Fibroblast of lung (primary cell): ENCODE measurements at regions not wholly inside any gene's neighbourhood (a gene's known extent, or its start where the extent isn't known, plus 50 kb on each side); places are given as distances from the start of the nearest gene placed in this dataset.

Experiments used
- DNase-seq, 2 donors: peaks; one replicate each; pipeline versions ENCODE4 v3.0.0 to v3.0.0-alpha.2; 2010; ENCODE audit warnings: low read depth in 2 of 2
- H2AFZ ChIP-seq: 2 replicates; pipeline ENCODE4 v1.5.1; 2012; ENCODE audit warnings: low read length, control low read depth, inconsistent platforms
- H3K27ac ChIP-seq: 2 replicates; pipeline ENCODE4 v1.5.1; 2011; ENCODE audit warnings: low read length, control low read depth; ENCODE audit not compliant: insufficient read depth
- H3K27me3 ChIP-seq: 2 replicates; pipeline ENCODE4 v1.5.1; 2011; ENCODE audit warnings: mild to moderate bottlenecking, low read length; ENCODE audit not compliant: control insufficient read depth, insufficient read depth
- H3K36me3 ChIP-seq: 2 replicates; pipeline ENCODE4 v1.5.1; 2011; ENCODE audit warnings: low read length; ENCODE audit not compliant: control insufficient read depth, insufficient read depth
- H3K4me1 ChIP-seq: 2 replicates; pipeline ENCODE4 v1.5.1; 2011; ENCODE audit warnings: low read length; ENCODE audit not compliant: control insufficient read depth, insufficient read depth; ENCODE audit errors: extremely low read depth
- H3K4me2 ChIP-seq: 2 replicates; pipeline ENCODE4 v1.5.1; 2011; ENCODE audit warnings: low read length, control low read depth; ENCODE audit not compliant: insufficient read depth; ENCODE audit errors: extremely low read depth
- H3K4me3 ChIP-seq, 4 experiments: fragments of 200-600 bp in 1 of 4; sonication (generic) in 1 of 4; replicated peaks in 1 of 4; 2 replicates each; pipeline ENCODE4 v1.5.1; 2011 to 2016; ENCODE audit warnings: low read length in 4 of 4, low read depth in 3 of 4, mild to moderate bottlenecking in 3 of 4, control low read depth in 2 of 4, inconsistent platforms in 1 of 4, mixed read lengths in 1 of 4; ENCODE audit not compliant: insufficient read depth in 1 of 4; ENCODE audit errors: control extremely low read depth in 1 of 4
- H3K79me2 ChIP-seq: 2 replicates; pipeline ENCODE4 v1.5.1; 2012; ENCODE audit warnings: mild to moderate bottlenecking, low read length, inconsistent platforms; ENCODE audit not compliant: control insufficient read depth, insufficient read depth
- H3K9ac ChIP-seq: 2 replicates; pipeline ENCODE4 v1.5.1; 2011; ENCODE audit warnings: mild to moderate bottlenecking, low read length, control low read depth; ENCODE audit not compliant: insufficient read depth
- H3K9me3 ChIP-seq: 2 replicates; pipeline ENCODE4 v1.5.1; 2012; ENCODE audit warnings: low read depth, low read length; ENCODE audit not compliant: control insufficient read depth, insufficient read depth
- H4K20me1 ChIP-seq: 2 replicates; pipeline ENCODE4 v1.5.1; 2011; ENCODE audit warnings: low read length; ENCODE audit not compliant: control insufficient read depth, insufficient read depth; ENCODE audit errors: extremely low read depth
- CTCF ChIP-seq, 2 donors: IDR thresholded peaks in 1 of 2; conservative IDR thresholded peaks in 1 of 2; 1 replicate in 1 of 2; 2 replicates in 1 of 2; pipeline ENCODE4 v1.5.1; 2011 to 2012; ENCODE audit warnings: low read length in 2 of 2, control low read depth in 1 of 2, inconsistent platforms in 1 of 2, low read depth in 1 of 2, mild to moderate bottlenecking in 1 of 2
- EZH2 ChIP-seq: IDR thresholded peaks from 2 replicates; pipeline ENCODE4 v1.5.1; 2012; ENCODE audit warnings: low read length, control low read depth, mild to moderate bottlenecking; ENCODE audit errors: missing control alignments

- Histone ChIP-seq H2AFZ (no peak overlapping the region), H3K9ac (no peak overlapping the region), H3K4me1 (no peaks in the 10 kb centered on the region), H3K4me2 (no peak overlapping the region), H3K4me3 (no peak overlapping the region), H3K79me2 (no peaks in the 10 kb centered on the region), H3K27me3 (no peaks in the 10 kb centered on the region), H4K20me1 (no peaks in the 10 kb centered on the region), H3K27ac (no peak overlapping the region), H3K9me3 (no peaks in the 10 kb centered on the region), H3K36me3 (no peaks in the 10 kb centered on the region)
- TF ChIP-seq CTCF (conservative IDR thresholded peaks at IDR 0.05 in 1 of 2, IDR thresholded peaks at IDR 0.05 in 1 of 2; ENCODE audit: low read depth in 1 of 2, low read length in 2 of 2): no peak
- TF ChIP-seq EZH2: no peak
- no peak for DNase-seq
Measured at GRCh38 chr16:8489580-8489979, 100.7 kb downstream of the TMEM114 start.

GRCh38 chr16:8486985-8487384, 103.3 kb downstream of the TMEM114 start:
- Histone ChIP-seq H3K27ac (no peak overlapping the region), H3K4me1 (no peaks in the 10 kb centered on the region), H2AFZ (no peak overlapping the region), H3K4me2 (no peak overlapping the region), H3K36me3 (no peaks in the 10 kb centered on the region), H3K9me3 (no peaks in the 10 kb centered on the region), H3K4me3 (no peak overlapping the region), H3K79me2 (no peaks in the 10 kb centered on the region), H3K27me3 (no peaks in the 10 kb centered on the region), H4K20me1 (no peaks in the 10 kb centered on the region), H3K9ac (no peak overlapping the region)
- no peak for TF ChIP-seq EZH2
- TF ChIP-seq CTCF (conservative IDR thresholded peaks at IDR 0.05 in 1 of 2, IDR thresholded peaks at IDR 0.05 in 1 of 2; ENCODE audit: low read depth in 1 of 2, low read length in 2 of 2): no peak
- no peak for DNase-seq

GRCh38 chr16:8483396-8483795, 106.9 kb downstream of the TMEM114 start:
- DNase-seq: no peak
- no peaks in the 10 kb centered on the region for H4K20me1 ChIP-seq
- H3K4me2 ChIP-seq: no peak overlapping the region
- no peak overlapping the region for H3K9ac ChIP-seq
- no peak overlapping the region for H2AFZ ChIP-seq
- H3K9me3 ChIP-seq: no peaks in the 10 kb centered on the region
- TF ChIP-seq CTCF (conservative IDR thresholded peaks at IDR 0.05 in 1 of 2, IDR thresholded peaks at IDR 0.05 in 1 of 2; ENCODE audit: low read depth in 1 of 2, low read length in 2 of 2) (no peak), EZH2 (no peak)
- no peaks in the 10 kb centered on the region for H3K36me3 ChIP-seq
- no peaks in the 10 kb centered on the region for H3K27me3 ChIP-seq
- no peak overlapping the region for H3K27ac ChIP-seq
- no peak overlapping the region for H3K4me3 ChIP-seq
- no peaks in the 10 kb centered on the region for H3K79me2 ChIP-seq
- H3K4me1 ChIP-seq: no peaks in the 10 kb centered on the region
